Panc1 (cell line): ENCODE measurements at regions not wholly inside any gene's neighbourhood (a gene's known extent, or its start where the extent isn't known, plus 50 kb on each side); places are given as distances from the start of the nearest gene placed in this dataset.

ENCODE experiments used
- ATAC-seq: fragments of 200-7000 bp; cut with Tn5 transposase; 2 replicates; pipeline ENCODE4 v1.9.1; 2020; ENCODE audit warnings: mild to moderate bottlenecking, moderate library complexity
- BruUV-seq: library from RNA; stranded (reverse); fragments of 400-500 nt; replicated peaks from 2 replicates; lab custom pipeline; 2021; lab: Mats Ljungman, UMichigan
- CTCF ChIA-PET: fragments of 300-600 bp; sonication (Branson Sonifier 250); formaldehyde crosslinking; loops from one replicate; lab custom pipeline; 2022; ENCODE audit warnings: antibody characterized with exemption; lab: Charles Lee
- POLR2A ChIA-PET: fragments of 300-600 bp; sonication (Branson Sonifier 250); formaldehyde crosslinking; loops from one replicate; lab custom pipeline; 2022; ENCODE audit warnings: antibody characterized with exemption; lab: Charles Lee
- DNase-seq: peaks from one replicate; pipeline ENCODE4 v3.0.0-alpha.2; 2010; ENCODE audit warnings: low read depth, low spot score
- H3K27ac ChIP-seq: 2 replicates; pipeline ENCODE4 v1.5.1; 2011; ENCODE audit warnings: mild to moderate bottlenecking, low read length, inconsistent platforms
- H3K27me3 ChIP-seq: fragments of 200-500 bp; sonication (Bioruptor generic); 2 replicates; pipeline ENCODE4 v1.6.0; 2014; ENCODE audit warnings: low read length, inconsistent platforms; ENCODE audit not compliant: control insufficient read depth, insufficient read depth
- H3K36me3 ChIP-seq: fragments of 200-500 bp; sonication (Bioruptor generic); 2 replicates; pipeline ENCODE4 v1.5.1; 2014; ENCODE audit warnings: inconsistent platforms, mild to moderate bottlenecking, low read length, moderate library complexity; ENCODE audit not compliant: control insufficient read depth, insufficient read depth
- H3K4me1 ChIP-seq: 2 replicates; pipeline ENCODE4 v1.5.1; 2011; ENCODE audit warnings: inconsistent platforms, mild to moderate bottlenecking, low read length, moderate library complexity; ENCODE audit not compliant: control insufficient read depth, insufficient read depth
- H3K4me3 ChIP-seq, 2 experiments: 2 replicates each; pipeline ENCODE4 v1.5.1; 2011 to 2012; ENCODE audit warnings: low read depth in 2 of 2, low read length in 2 of 2, mild to moderate bottlenecking in 2 of 2, inconsistent platforms in 1 of 2, moderate library complexity in 1 of 2
- H3K9me3 ChIP-seq: fragments of 200-500 bp; sonication (Bioruptor generic); 2 replicates; pipeline ENCODE4 v1.5.1; 2014; ENCODE audit warnings: low read depth, mild to moderate bottlenecking, inconsistent platforms, low read length, moderate library complexity; ENCODE audit not compliant: control insufficient read depth, insufficient read depth
- CTCF ChIP-seq: fragments of 450-650 bp; IDR thresholded peaks from 2 replicates; pipeline ENCODE4 v1.5.1; 2017; ENCODE audit warnings: mild to moderate bottlenecking
- REST ChIP-seq, 2 experiments: IDR thresholded peaks; 2 replicates each; pipeline ENCODE4 v1.6.1; 2011 to 2012; ENCODE audit warnings: low read depth in 2 of 2, control low read depth in 1 of 2, low read length in 1 of 2, mild to moderate bottlenecking in 1 of 2, moderate library complexity in 1 of 2; ENCODE audit not compliant: insufficient read depth in 1 of 2
- SIN3A ChIP-seq: IDR thresholded peaks from 2 replicates; pipeline ENCODE4 v1.6.1; 2012; ENCODE audit warnings: low read depth, mild to moderate bottlenecking, low read length, moderate library complexity, borderline replicate concordance; ENCODE audit not compliant: insufficient read depth
- in situ Hi-C: cut with HindIII; loops from 2 replicates; pipeline ENCODE4 v1.10.0; 2016; ENCODE audit warnings: low sequenced_read_pairs, low pct_unique_long_range_greater_than_20kb
- intact Hi-C: fragments of 100-400 bp; cut with micrococcal nuclease; formaldehyde crosslinking; loops from one replicate; pipeline ENCODE4 v1.10.0; 2022; ENCODE audit not compliant: unreplicated experiment

- Histone ChIP-seq H3K4me1 (no peaks in the 10 kb centered on the region), H3K36me3 (no peaks in the 10 kb centered on the region), H3K9me3 (no peaks in the 10 kb centered on the region), H3K27ac (no peak overlapping the region), H3K4me3 (no peak overlapping the region), H3K27me3 (no peaks in the 10 kb centered on the region)
- BruUV-seq: no TSS peak
- DNase-seq (no peak), ATAC-seq (no peak)
- ChIA-PET POLR2A (no interaction called here), CTCF (no interaction called here)
- TF ChIP-seq SIN3A: no peak
- 0 out of 4 replicates have a peak, but pooled peaks of 1 of the 2 experiments have one; percentile 7 for TF ChIP-seq REST (IDR thresholded peaks at IDR 0.05; ENCODE audit: insufficient read depth in 1 of 2, low read depth in 2 of 2, low read length in 1 of 2)
- intact Hi-C loops: no loop called here
- in situ Hi-C loops: no loop called here
Observed at GRCh38 chr18:79609841-79610281, 69.7 kb upstream of the CTDP1 start.

GRCh38 chr18:79610461-79611039 lies 69.1 kb upstream of the CTDP1 start:
- no peaks in the 10 kb centered on the region for H3K36me3 ChIP-seq
- CTCF ChIA-PET: no interaction called here

More at GRCh38 chr18:79610461-79611039, 69.1 kb upstream of the CTDP1 start:
- intact Hi-C loops: no loop called here
- in situ Hi-C loops: no loop called here
- H3K4me1 ChIP-seq: no peaks in the 10 kb centered on the region
- no peak overlapping the region for H3K4me3 ChIP-seq
- DNase-seq (no peak), ATAC-seq (no peak)
- no peak for TF ChIP-seq SIN3A
- no peak for TF ChIP-seq CTCF
- no peaks in the 10 kb centered on the region for H3K9me3 ChIP-seq
- no peak overlapping the region for H3K27ac ChIP-seq
- POLR2A ChIA-PET: no interaction called here
- no peaks in the 10 kb centered on the region for H3K27me3 ChIP-seq
- BruUV-seq: no TSS peak
